Breast epithelium (tissue), 3 donors: ENCODE measurements at regions not wholly inside any gene's neighbourhood (a gene's known extent, or its start where the extent isn't known, plus 50 kb on each side); places are given as distances from the start of the nearest gene placed in this dataset.

ENCODE experiments used
- CTCF ChIP-seq, 3 donors: fragments of 450-650 bp; IDR thresholded peaks; one replicate each; pipeline ENCODE4 v1.5.1; 2016 to 2017; ENCODE audit warnings: antibody characterized with exemption in 3 of 3, mild to moderate bottlenecking in 3 of 3, moderate library complexity in 3 of 3
- POLR2AphosphoS5 ChIP-seq, 3 donors: sonication (generic); formaldehyde crosslinking; IDR thresholded peaks; one replicate each; pipeline ENCODE4 v1.6.1; 2017; ENCODE audit warnings: antibody characterized with exemption in 3 of 3

- TF ChIP-seq CTCF (IDR thresholded peaks at IDR 0.05) = no peak
- no peak for TF ChIP-seq POLR2AphosphoS5 (IDR thresholded peaks at IDR 0.05)
These were observed 425.6 kb downstream of the TUSC7 start for GRCh38 chr3:117135207-117135606.
